A549 (cell line): ENCODE measurements at regions not wholly inside any gene's neighbourhood (a gene's known extent, or its start where the extent isn't known, plus 50 kb on each side); places are given as distances from the start of the nearest gene placed in this dataset.

Experiments used
- ATAC-seq, 2 experiments: fragments of 200-7000 bp in 1 of 2; fragments of >200 bp in 1 of 2; cut with Nextera tagmentation in 1 of 2; cut with Tn5 transposase in 1 of 2; 3 replicates each; pipeline versions ENCODE4 v1.8.0 to v1.9.1; 2018 to 2020; ENCODE audit warnings: mild to moderate bottlenecking in 1 of 2, moderate library complexity in 1 of 2
- CTCF ChIA-PET: fragments of 300-600 bp; sonication (Branson Sonifier 250); formaldehyde crosslinking; extraction: SDS; loops from one replicate; lab custom pipeline; 2021; ENCODE audit warnings: antibody characterized with exemption, inconsistent platforms; lab: Yijun Ruan, JAX
- POLR2A ChIA-PET: fragments of 350-600 bp; formaldehyde crosslinking; extraction: SDS; loops from one replicate; lab custom pipeline; 2021; ENCODE audit warnings: antibody characterized with exemption, inconsistent platforms; lab: Yijun Ruan, JAX
- DNase-seq, 2 experiments: peaks; one replicate each; pipeline versions ENCODE4 v3.0.0 to v3.0.0-alpha.2; 2011 to 2016; ENCODE audit warnings: low read depth in 1 of 2, low spot score in 1 of 2
- FAIRE-seq: peaks from 2 replicates; lab custom pipeline; 2011; peaks lifted over from hg19 to GRCh38; lab: Jason Lieb, UNC
- H3K27ac ChIP-seq, 2 experiments: fragments of >200 bp; sonication (Bioruptor Twin); formaldehyde crosslinking; 3 replicates each; pipeline ENCODE4 v1.5.1; 2016 to 2017
- H3K4me1 ChIP-seq: fragments of >200 bp; sonication (Bioruptor Twin); formaldehyde crosslinking; 3 replicates; pipeline ENCODE4 v1.6.1; 2016
- H3K4me2 ChIP-seq: fragments of >200 bp; sonication (Bioruptor Twin); formaldehyde crosslinking; 3 replicates; pipeline ENCODE4 v1.6.1; 2016
- H3K4me3 ChIP-seq: fragments of >200 bp; sonication (Bioruptor Twin); formaldehyde crosslinking; 3 replicates; pipeline ENCODE4 v1.5.1; 2016
- H3K9me3 ChIP-seq: fragments of >200 bp; sonication (Bioruptor Twin); formaldehyde crosslinking; 3 replicates; pipeline ENCODE4 v1.6.1; 2016
- CBX8 ChIP-seq: fragments of 200-600 bp; sonication (generic); IDR thresholded peaks from 2 replicates; pipeline ENCODE4 v1.6.1; 2016
- CHD4 ChIP-seq: fragments of 200-600 bp; sonication (generic); IDR thresholded peaks from 2 replicates; pipeline ENCODE4 v1.6.1; 2016; ENCODE audit warnings: antibody characterized with exemption, mild to moderate bottlenecking, borderline replicate concordance
- ESRRA ChIP-seq: fragments of 150-350 bp; IDR thresholded peaks from 2 replicates; pipeline ENCODE4 v1.6.1; 2014; ENCODE audit warnings: mild to moderate bottlenecking, low read length, borderline replicate concordance
- FOSB ChIP-seq: fragments of 250-450 bp; sonication (Bioruptor Pico); IDR thresholded peaks from 2 replicates; pipeline ENCODE4 v1.5.0; 2020; ENCODE audit warnings: mild to moderate bottlenecking, moderate library complexity
- FOSL2 ChIP-seq, 2 experiments: fragments of 450-650 bp in 1 of 2; fragments of >200 bp in 1 of 2; sonication (Bioruptor Twin) in 1 of 2; formaldehyde crosslinking; IDR thresholded peaks; 2 replicates each; pipeline versions ENCODE4 v1.5.0 to v1.6.1; 2016 to 2020; ENCODE audit warnings: mild to moderate bottlenecking in 1 of 2, moderate library complexity in 1 of 2
- FOXS1 ChIP-seq: fragments of 250-450 bp; sonication (Bioruptor Pico); IDR thresholded peaks from 2 replicates; pipeline ENCODE4 v1.5.0; 2020; ENCODE audit warnings: mild to moderate bottlenecking, moderate library complexity
- HDAC2 ChIP-seq: fragments of 200-600 bp; sonication (generic); IDR thresholded peaks from 2 replicates; pipeline ENCODE4 v1.6.1; 2016
- HOXA7 ChIP-seq: fragments of 250-450 bp; sonication (Bioruptor Pico); IDR thresholded peaks from 2 replicates; pipeline ENCODE4 v1.5.0; 2020; ENCODE audit warnings: mild to moderate bottlenecking, moderate library complexity
- JUN ChIP-seq, 2 experiments: fragments of >200 bp; sonication (Bioruptor Twin); formaldehyde crosslinking; IDR thresholded peaks; 2 replicates in 1 of 2; 3 replicates in 1 of 2; pipeline ENCODE4 v1.6.1; 2016 to 2017
- MAX ChIP-seq: IDR thresholded peaks from 2 replicates; pipeline ENCODE4 v1.6.1; 2012
- NPAS2 ChIP-seq: fragments of 250-450 bp; sonication (Bioruptor Pico); IDR thresholded peaks from 2 replicates; pipeline ENCODE4 v1.8.0; 2022; ENCODE audit warnings: mild to moderate bottlenecking, moderate library complexity, borderline replicate concordance
- NR3C1 ChIP-seq: fragments of >200 bp; sonication (Bioruptor Twin); formaldehyde crosslinking; IDR thresholded peaks from 3 replicates; pipeline ENCODE4 v1.6.1; 2017
- POLR2AphosphoS2 ChIP-seq: conservative IDR thresholded peaks from 2 replicates; pipeline ENCODE4 v1.6.1; 2012; ENCODE audit warnings: low read length, improper control_type of control experiment, inconsistent platforms
- RAD21 ChIP-seq, 2 experiments: fragments of >200 bp in 1 of 2; sonication (Bioruptor Twin) in 1 of 2; formaldehyde crosslinking in 1 of 2; IDR thresholded peaks in 1 of 2; conservative IDR thresholded peaks in 1 of 2; 2 replicates in 1 of 2; 3 replicates in 1 of 2; pipeline ENCODE4 v1.6.1; 2012 to 2018; ENCODE audit warnings: inconsistent platforms in 1 of 2
- RNF2 ChIP-seq: fragments of 200-600 bp; sonication (generic); IDR thresholded peaks from 2 replicates; pipeline ENCODE4 v1.6.1; 2016; ENCODE audit warnings: low read depth, mild to moderate bottlenecking, antibody characterized with exemption, moderate library complexity, borderline replicate concordance
- SREBF2 ChIP-seq: fragments of 450-650 bp; IDR thresholded peaks from 2 replicates; pipeline ENCODE4 v1.6.1; 2014; ENCODE audit warnings: mild to moderate bottlenecking, moderate library complexity
- TP53 ChIP-seq: fragments of 250-450 bp; sonication (Bioruptor Pico); IDR thresholded peaks from 2 replicates; pipeline ENCODE4 v1.5.0; 2021; ENCODE audit warnings: mild to moderate bottlenecking, moderate library complexity
- ZC3H11A ChIP-seq: fragments of 450-650 bp; IDR thresholded peaks from 2 replicates; pipeline ENCODE4 v1.6.1; 2014; ENCODE audit warnings: antibody characterized with exemption, mild to moderate bottlenecking
- ZFP36 ChIP-seq: fragments of 450-650 bp; IDR thresholded peaks from 2 replicates; pipeline ENCODE4 v1.6.1; 2014; ENCODE audit warnings: borderline replicate concordance; ENCODE audit not compliant: partially characterized antibody
- ZNF302 ChIP-seq: fragments of 250-450 bp; sonication (Bioruptor Pico); IDR thresholded peaks from 2 replicates; pipeline ENCODE4 v1.9.0; 2021; ENCODE audit warnings: inconsistent platforms, mild to moderate bottlenecking, moderate library complexity
- WGBS: methylation state at CpG from one replicate; pipeline ENCODE4 v1.1.6; 2017; ENCODE audit errors: missing lambda C conversion rate; 5-methylcytosine and 5-hydroxymethylcytosine counted together
- TF ChIP-seq, protein P1 (sequence below): fragments of 250-450 bp; sonication (Bioruptor Pico); IDR thresholded peaks from 2 replicates; pipeline ENCODE4 v1.5.0; 2020; ENCODE audit warnings: low read depth, mild to moderate bottlenecking, moderate library complexity
- TF ChIP-seq, protein P2 (sequence below): fragments of 450-650 bp; IDR thresholded peaks from 2 replicates; pipeline ENCODE4 v1.6.1; 2014; ENCODE audit warnings: antibody characterized with exemption

GRCh38 chr11:26793487-26793886, 71.6 kb upstream of the SLC5A12 start:
- TF ChIP-seq JUN (IDR thresholded peaks at IDR 0.05): no peak
- TF ChIP-seq MAX: no peak
- no peak for TF ChIP-seq RAD21 (conservative IDR thresholded peaks at IDR 0.05 in 1 of 2, IDR thresholded peaks at IDR 0.05 in 1 of 2)
- no peak for TF ChIP-seq TP53
- TF ChIP-seq ZFP36: no peak
- no peak for TF ChIP-seq FOSB (CRISPR knock-in tag)
- TF ChIP-seq CBX8: no peak
- TF ChIP-seq CHD4: no peak
- no peak for TF ChIP-seq ZC3H11A
- no peak for TF ChIP-seq ESRRA
- TF ChIP-seq FOXS1 (CRISPR knock-in tag): no peak
- TF ChIP-seq ZNF302 (CRISPR knock-in tag): no peak
- no peak for TF ChIP-seq FOSL2 (IDR thresholded peaks at IDR 0.05)
- TF ChIP-seq FOSL2 (CRISPR knock-in tag; IDR thresholded peaks at IDR 0.05): no peak
- TF ChIP-seq NPAS2 (CRISPR knock-in tag): no peak
- TF ChIP-seq, protein P1, sequence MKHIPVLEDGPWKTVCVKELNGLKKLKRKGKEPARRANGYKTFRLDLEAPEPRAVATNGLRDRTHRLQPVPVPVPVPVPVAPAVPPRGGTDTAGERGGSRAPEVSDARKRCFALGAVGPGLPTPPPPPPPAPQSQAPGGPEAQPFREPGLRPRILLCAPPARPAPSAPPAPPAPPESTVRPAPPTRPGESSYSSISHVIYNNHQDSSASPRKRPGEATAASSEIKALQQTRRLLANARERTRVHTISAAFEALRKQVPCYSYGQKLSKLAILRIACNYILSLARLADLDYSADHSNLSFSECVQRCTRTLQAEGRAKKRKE (CRISPR knock-in tag): no peak
- TF ChIP-seq, protein P2, sequence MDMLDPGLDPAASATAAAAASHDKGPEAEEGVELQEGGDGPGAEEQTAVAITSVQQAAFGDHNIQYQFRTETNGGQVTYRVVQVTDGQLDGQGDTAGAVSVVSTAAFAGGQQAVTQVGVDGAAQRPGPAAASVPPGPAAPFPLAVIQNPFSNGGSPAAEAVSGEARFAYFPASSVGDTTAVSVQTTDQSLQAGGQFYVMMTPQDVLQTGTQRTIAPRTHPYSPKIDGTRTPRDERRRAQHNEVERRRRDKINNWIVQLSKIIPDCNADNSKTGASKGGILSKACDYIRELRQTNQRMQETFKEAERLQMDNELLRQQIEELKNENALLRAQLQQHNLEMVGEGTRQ: no peak
- TF ChIP-seq RNF2: no peak
- TF ChIP-seq HDAC2: no peak
- TF ChIP-seq POLR2AphosphoS2: no peak
- no peak for TF ChIP-seq NR3C1
- Histone ChIP-seq H3K4me2 (no peak overlapping the region), H3K9me3 (no peaks in the 10 kb centered on the region), H3K27ac (no peak overlapping the region), H3K4me1 (no peaks in the 10 kb centered on the region), H3K4me3 (no peak overlapping the region)
- DNase-seq (no peak), FAIRE-seq (no peak), ATAC-seq (no peak)
- CTCF ChIA-PET: interaction anchor here (0.6 kb wide), 1 partner anchor 133 kb away, joined by 4 read pairs; no protein-coding TSS in a partner anchor
- 63% methylated on average over 3 of the region's 3 CpGs for WGBS
- POLR2A ChIA-PET: no interaction called here

DNA sequence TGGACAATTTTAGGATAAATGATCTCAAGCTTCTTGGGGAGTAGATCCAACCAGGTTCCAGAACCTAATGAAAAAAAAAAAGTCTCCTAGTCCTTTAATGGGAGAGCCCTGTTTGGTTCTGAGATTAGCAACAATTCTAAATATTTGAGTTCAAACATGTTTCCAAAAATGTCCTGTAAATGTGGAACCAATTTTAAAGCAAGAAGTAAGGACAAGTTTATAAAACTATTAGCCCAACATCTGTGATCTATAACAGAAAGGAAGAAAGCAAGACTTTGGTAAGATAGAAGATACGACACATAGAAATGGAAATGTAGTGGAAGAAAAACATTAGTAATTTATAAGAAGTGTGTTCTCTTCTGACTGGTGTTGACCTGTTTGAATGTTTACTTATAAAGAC, 79.7 kb upstream of the SLC5A12 start:
- DNase-seq: no peak
- POLR2A ChIA-PET: no interaction called here
- Histone ChIP-seq H3K27ac (no peak overlapping the region), H3K4me3 (no peak overlapping the region), H3K4me2 (no peak overlapping the region), H3K9me3 (no peaks in the 10 kb centered on the region), H3K4me1 (no peaks in the 10 kb centered on the region)
- CTCF ChIA-PET: interaction anchor here (0.9 kb wide), 1 partner anchor 356 kb away, joined by 3 read pairs; no protein-coding TSS in a partner anchor
- no peak for ATAC-seq
- WGBS: 42% methylated on average over 1 of the region's 1 CpG
- FAIRE-seq: no peak
- no peak for TF ChIP-seq HOXA7
- TF ChIP-seq ESRRA: no peak
- TF ChIP-seq, protein P1 (CRISPR knock-in tag): no peak

GRCh38 chr11:26805001-26805400, 83.1 kb upstream of the SLC5A12 start:
- Histone ChIP-seq H3K4me2 (no peak overlapping the region), H3K4me1 (no peaks in the 10 kb centered on the region), H3K9me3 (no peaks in the 10 kb centered on the region), H3K27ac (no peak overlapping the region), H3K4me3 (no peak overlapping the region)
- no peak for ATAC-seq
- TF ChIP-seq CHD4 (no peak), SREBF2 (no peak), MAX (no peak), ZC3H11A (no peak)
- ChIA-PET CTCF (no interaction called here), POLR2A (no interaction called here)
- DNase-seq: no peak
- FAIRE-seq: no peak
